ENCODE measurements at regions not wholly inside any gene's neighbourhood (a gene's known extent, or its start where the extent isn't known, plus 50 kb on each side); places are given as distances from the start of the nearest gene placed in this dataset.

- Mint-ChIP-seq H3K4me1 (peaks cover 5% of the 10 kb centered on the region), H3K9me3 (no peaks in the 10 kb centered on the region), H3K4me3 (no peak overlapping the region)
Observed at GRCh38 chr16:79762217-79762616, 161.7 kb upstream of the MAF start.

GRCh38 chr16:79758615-79759346 is 158.2 kb upstream of the MAF start:
- Mint-ChIP-seq H3K27me3 (ENCODE audit: low read depth) (no peaks in the 10 kb centered on the region), H3K27ac (peak overlapping the region in 1 of 3 experiments; percentile 15), H3K4me1 (peaks cover 14% of the 10 kb centered on the region), H3K9me3 (peaks cover 8% of the 10 kb centered on the region), H3K4me3 (no peak overlapping the region), H3K36me3 (ENCODE audit: low read depth) (peaks cover 9% of the 10 kb centered on the region)
- TF ChIP-seq CTCF (IDR thresholded peaks at IDR 0.05; ENCODE audit: unreplicated experiment in 3 of 3), result no peak

More at GRCh38 chr16:79762217-79762616, 161.7 kb upstream of the MAF start:
- no peak for TF ChIP-seq CTCF (IDR thresholded peaks at IDR 0.05; ENCODE audit: unreplicated experiment in 3 of 3)
- Mint-ChIP-seq H3K27me3 (ENCODE audit: low read depth) (no peaks in the 10 kb centered on the region), H3K27ac (no peak overlapping the region), H3K36me3 (ENCODE audit: low read depth) (no peaks in the 10 kb centered on the region)

GRCh38 chr16:79757968-79758367 is 157.4 kb upstream of the MAF start:
- H3K27ac Mint-ChIP-seq, result no peak overlapping the region
- H3K4me1 Mint-ChIP-seq, result peaks cover 22% of the 10 kb centered on the region
- no peaks in the 10 kb centered on the region for H3K27me3 Mint-ChIP-seq (ENCODE audit: low read depth)
- no peak overlapping the region for H3K4me3 Mint-ChIP-seq
- H3K36me3 Mint-ChIP-seq (ENCODE audit: low read depth), result peaks cover 9% of the 10 kb centered on the region
- TF ChIP-seq CTCF (IDR thresholded peaks at IDR 0.05; ENCODE audit: unreplicated experiment in 3 of 3), result no peak
- H3K9me3 Mint-ChIP-seq, result peaks cover 8% of the 10 kb centered on the region

- H3K4me1 Mint-ChIP-seq, result peaks cover 30% of the 10 kb centered on the region
- no peak overlapping the region for H3K27ac Mint-ChIP-seq
- peaks cover 9% of the 10 kb centered on the region for H3K36me3 Mint-ChIP-seq (ENCODE audit: low read depth)
Observed at GRCh38 chr16:79757163-79757562, 156.6 kb upstream of the MAF start.

GRCh38 chr16:79756571-79756970 is 156.0 kb upstream of the MAF start:
- peaks cover 36% of the 10 kb centered on the region for H3K4me1 Mint-ChIP-seq
- no peaks in the 10 kb centered on the region for H3K27me3 Mint-ChIP-seq (ENCODE audit: low read depth)
- H3K36me3 Mint-ChIP-seq (ENCODE audit: low read depth), result peaks cover 9% of the 10 kb centered on the region
- TF ChIP-seq CTCF (IDR thresholded peaks at IDR 0.05; ENCODE audit: unreplicated experiment in 3 of 3), result no peak
- no peak overlapping the region for H3K4me3 Mint-ChIP-seq
- peaks cover 11% of the 10 kb centered on the region for H3K9me3 Mint-ChIP-seq
- no peak overlapping the region for H3K27ac Mint-ChIP-seq

More at GRCh38 chr16:79757163-79757562, 156.6 kb upstream of the MAF start:
- Mint-ChIP-seq H3K9me3 (peaks cover 8% of the 10 kb centered on the region), H3K4me3 (no peak overlapping the region), H3K27me3 (ENCODE audit: low read depth) (no peaks in the 10 kb centered on the region)
- no peak for TF ChIP-seq CTCF (IDR thresholded peaks at IDR 0.05; ENCODE audit: unreplicated experiment in 3 of 3)

- Mint-ChIP-seq H3K27me3 (ENCODE audit: low read depth) (no peaks in the 10 kb centered on the region), H3K4me1 (peaks cover 36% of the 10 kb centered on the region), H3K4me3 (no peak overlapping the region), H3K27ac (peak overlapping the region; percentile 85 to 94 (median 87)), H3K36me3 (ENCODE audit: low read depth) (peaks cover 9% of the 10 kb centered on the region), H3K9me3 (peaks cover 16% of the 10 kb centered on the region)
- no peak for TF ChIP-seq CTCF (IDR thresholded peaks at IDR 0.05; ENCODE audit: unreplicated experiment in 3 of 3)
Observed at GRCh38 chr16:79754501-79754900, 154.0 kb upstream of the MAF start.

Data from nephron (organoid).